ACHN (cell line): ENCODE measurements at regions not wholly inside any gene's neighbourhood (a gene's known extent, or its start where the extent isn't known, plus 50 kb on each side); places are given as distances from the start of the nearest gene placed in this dataset.

Source experiments
- DNase-seq: peaks from one replicate; pipeline ENCODE4 v3.0.0-alpha.2; 2015
- in situ Hi-C: cut with HindIII; loops from 2 replicates; pipeline ENCODE4 v1.10.0; 2017; ENCODE audit warnings: low sequenced_read_pairs, low pct_ligation_motif_present, low pct_unique_long_range_greater_than_20kb

GRCh38 chr19:29383696-29384095 is 142.1 kb upstream of the VSTM2B start:
- in situ Hi-C loops, result no loop called here
- no peak for DNase-seq

GRCh38 chr19:29384656-29385055 is 141.1 kb upstream of the VSTM2B start:
- in situ Hi-C loops, result no loop called here
- no peak for DNase-seq

GRCh38 chr19:29385191-29385795 is 140.5 kb upstream of the VSTM2B start:
- in situ Hi-C loops, result no loop called here
- DNase-seq, result no peak

- in situ Hi-C loops, result no loop called here
- DNase-seq, result no peak
Observed at GRCh38 chr19:29386970-29387369, 138.8 kb upstream of the VSTM2B start.

- in situ Hi-C loops, result no loop called here
- DNase-seq, result no peak
Observed at GRCh38 chr19:29387586-29387985, 138.2 kb upstream of the VSTM2B start.

GRCh38 chr19:29389495-29389894 is 136.3 kb upstream of the VSTM2B start:
- in situ Hi-C loops, result no loop called here
- DNase-seq, result no peak

GRCh38 chr19:29390742-29391141 is 135.1 kb upstream of the VSTM2B start:
- DNase-seq, result no peak
- in situ Hi-C loops, result no loop called here

- in situ Hi-C loops, result no loop called here
- no peak for DNase-seq
Observed at GRCh38 chr19:29393915-29394460, 131.8 kb upstream of the VSTM2B start.

- no peak for DNase-seq
- in situ Hi-C loops, result no loop called here
Observed at GRCh38 chr19:29395111-29395733, 130.6 kb upstream of the VSTM2B start.

- no peak for DNase-seq
- in situ Hi-C loops, result no loop called here
Observed at GRCh38 chr19:29395734-29396414, 129.9 kb upstream of the VSTM2B start.

- in situ Hi-C loops, result no loop called here
- DNase-seq, result no peak
Observed at GRCh38 chr19:29396925-29397324, 128.9 kb upstream of the VSTM2B start.

- DNase-seq, result no peak
- in situ Hi-C loops, result no loop called here
Observed at GRCh38 chr19:29397748-29398147, 128.0 kb upstream of the VSTM2B start.

- DNase-seq, result no peak
- in situ Hi-C loops, result no loop called here
Observed at GRCh38 chr19:29399804-29400203, 126.0 kb upstream of the VSTM2B start.

GRCh38 chr19:29400917-29401711 is 124.7 kb upstream of the VSTM2B start:
- no peak for DNase-seq
- in situ Hi-C loops, result no loop called here

- in situ Hi-C loops, result no loop called here
- DNase-seq, result no peak
Observed at GRCh38 chr19:29401712-29402421, 123.9 kb upstream of the VSTM2B start.

- DNase-seq, result no peak
- in situ Hi-C loops, result no loop called here
Observed at GRCh38 chr19:29402563-29402962, 123.2 kb upstream of the VSTM2B start.

GRCh38 chr19:29404015-29404414 is 121.8 kb upstream of the VSTM2B start:
- no peak for DNase-seq
- in situ Hi-C loops, result no loop called here

GRCh38 chr19:29404951-29405727 is 120.7 kb upstream of the VSTM2B start:
- in situ Hi-C loops, result no loop called here

More at GRCh38 chr19:29404951-29405727, 120.7 kb upstream of the VSTM2B start:
- DNase-seq, result no peak
